MM.1S (cell line): ENCODE measurements at regions not wholly inside any gene's neighbourhood (a gene's known extent, or its start where the extent isn't known, plus 50 kb on each side); places are given as distances from the start of the nearest gene placed in this dataset.

Experiments used
- CTCF ChIP-seq: fragments of 300-600 bp; sonication (generic); IDR thresholded peaks from 2 replicates; pipeline ENCODE4 v1.5.1; 2016; ENCODE audit warnings: antibody characterized with exemption, low read length, mixed read lengths
- EZH2 ChIP-seq: fragments of 300-600 bp; sonication (generic); optimal IDR thresholded peaks from 2 replicates; pipeline ENCODE3; 2017; ENCODE audit warnings: low read depth, mild to moderate bottlenecking, antibody characterized with exemption, low read length, mixed read lengths
- EZH2phosphoT487 ChIP-seq: fragments of 300-600 bp; sonication (generic); IDR thresholded peaks from 2 replicates; pipeline ENCODE4 v1.6.1; 2018; ENCODE audit warnings: antibody characterized with exemption, low read length

- no peak for TF ChIP-seq EZH2
- TF ChIP-seq CTCF = no peak
- no peak for TF ChIP-seq EZH2phosphoT487
Measured at GRCh38 chr4:28007693-28008092, 1147.1 kb downstream of the STIM2 start.
